ENCODE measurements at regions not wholly inside any gene's neighbourhood (a gene's known extent, or its start where the extent isn't known, plus 50 kb on each side); places are given as distances from the start of the nearest gene placed in this dataset.

- no peak for DNase-seq
Observed at GRCh38 chr12:115343601-115344000, 659.6 kb upstream of the TBX3 start.

GRCh38 chr12:115343008-115343407 is 659.0 kb upstream of the TBX3 start:
- DNase-seq, result no peak

- no peak for DNase-seq
Observed at GRCh38 chr12:115341442-115341841, 657.5 kb upstream of the TBX3 start.

GRCh38 chr12:115338566-115339294 is 654.8 kb upstream of the TBX3 start:
- DNase-seq, result no peak

- DNase-seq, result peak in 1 of 2 donors; percentile 15
Observed at GRCh38 chr12:115337693-115338543, 653.9 kb upstream of the TBX3 start.

GRCh38 chr12:115336506-115336905 is 652.5 kb upstream of the TBX3 start:
- DNase-seq, result no peak

- no peak for DNase-seq
Observed at GRCh38 chr12:115335594-115335993, 651.6 kb upstream of the TBX3 start.

GRCh38 chr12:115335048-115335447 is 651.1 kb upstream of the TBX3 start:
- DNase-seq, result no peak

- DNase-seq, result no peak
Observed at GRCh38 chr12:115332945-115333344, 649.0 kb upstream of the TBX3 start.

GRCh38 chr12:115325858-115326257 is 641.9 kb upstream of the TBX3 start:
- DNase-seq, result peak in 1 of 2 donors; percentile 7

- DNase-seq, result peak in 1 of 2 donors; percentile 26
Observed at GRCh38 chr12:115324949-115325593, 641.1 kb upstream of the TBX3 start.

GRCh38 chr12:115323223-115323905 is 639.4 kb upstream of the TBX3 start:
- no peak for DNase-seq

GRCh38 chr12:115322275-115322674 is 638.3 kb upstream of the TBX3 start:
- DNase-seq, result no peak

GRCh38 chr12:115320967-115321366 is 637.0 kb upstream of the TBX3 start:
- DNase-seq, result no peak

- no peak for DNase-seq
Observed at GRCh38 chr12:115320451-115320850, 636.5 kb upstream of the TBX3 start.

GRCh38 chr12:115319446-115320040 is 635.6 kb upstream of the TBX3 start:
- DNase-seq, result no peak

- DNase-seq, result no peak
Observed at GRCh38 chr12:115313929-115314328, 630.0 kb upstream of the TBX3 start.

- DNase-seq, result no peak
Observed at GRCh38 chr12:115312901-115313300, 628.9 kb upstream of the TBX3 start.

GRCh38 chr12:115311875-115312274 is 627.9 kb upstream of the TBX3 start:
- no peak for DNase-seq

- DNase-seq, result no peak
Observed at GRCh38 chr12:115308918-115309317, 624.9 kb upstream of the TBX3 start.

- no peak for DNase-seq
Observed at GRCh38 chr12:115306380-115306779, 622.4 kb upstream of the TBX3 start.

- no peak for DNase-seq
Observed at GRCh38 chr12:115305867-115306266, 621.9 kb upstream of the TBX3 start.

GRCh38 chr12:115305275-115305674 is 621.3 kb upstream of the TBX3 start:
- no peak for DNase-seq

All from hippocampal formation (tissue), 2 donors.